Smooth muscle cell (in vitro differentiated cells): ENCODE measurements at regions not wholly inside any gene's neighbourhood (a gene's known extent, or its start where the extent isn't known, plus 50 kb on each side); places are given as distances from the start of the nearest gene placed in this dataset.

ENCODE experiments used
- DNase-seq: peaks from one replicate; lab custom pipeline; 2025; ENCODE audit not compliant: unreplicated experiment; lab: John Stamatoyannopoulos, UW
- H2AFZ ChIP-seq: fragments of 200-600 bp; sonication (generic); 2 replicates; pipeline ENCODE4 v1.6.0; 2016; ENCODE audit warnings: antibody characterized with exemption, low read depth, mild to moderate bottlenecking
- H3F3A ChIP-seq: fragments of 200-600 bp; sonication (generic); 2 replicates; pipeline ENCODE4 v1.6.0; 2017; ENCODE audit warnings: antibody characterized with exemption, low read depth
- H3K27ac ChIP-seq: fragments of 200-600 bp; sonication (generic); 2 replicates; pipeline ENCODE4 v1.5.1; 2016; ENCODE audit warnings: low read depth, mild to moderate bottlenecking
- H3K27me3 ChIP-seq: fragments of 200-600 bp; sonication (generic); 2 replicates; pipeline ENCODE4 v1.6.1; 2016; ENCODE audit warnings: low read depth, mild to moderate bottlenecking
- H3K36me3 ChIP-seq: fragments of 200-600 bp; sonication (generic); 2 replicates; pipeline ENCODE4 v1.5.1; 2016; ENCODE audit warnings: low read depth
- H3K4me1 ChIP-seq: fragments of 200-600 bp; sonication (generic); 2 replicates; pipeline ENCODE4 v1.5.1; 2016; ENCODE audit warnings: low read depth
- H3K4me2 ChIP-seq: fragments of 200-600 bp; sonication (generic); 2 replicates; pipeline ENCODE4 v1.6.0; 2016; ENCODE audit warnings: mild to moderate bottlenecking
- H3K4me3 ChIP-seq: fragments of 200-600 bp; sonication (generic); 2 replicates; pipeline ENCODE4 v1.5.1; 2016; ENCODE audit warnings: mild to moderate bottlenecking
- H3K79me2 ChIP-seq: fragments of 200-600 bp; sonication (generic); 2 replicates; pipeline ENCODE4 v1.6.0; 2016; ENCODE audit warnings: low read depth, mild to moderate bottlenecking
- H3K9ac ChIP-seq: fragments of 200-600 bp; sonication (generic); 2 replicates; pipeline ENCODE4 v1.6.0; 2016; ENCODE audit warnings: low read depth
- H3K9me3 ChIP-seq: fragments of 200-600 bp; sonication (generic); replicated peaks from 2 replicates; pipeline ENCODE4 v1.5.1; 2016; ENCODE audit warnings: low read depth
- H4K20me1 ChIP-seq: fragments of 200-600 bp; sonication (generic); 2 replicates; pipeline ENCODE4 v1.6.0; 2016; ENCODE audit warnings: low read depth
- CTCF ChIP-seq: fragments of 200-600 bp; sonication (generic); IDR thresholded peaks from 2 replicates; pipeline ENCODE4 v1.5.1; 2017; ENCODE audit warnings: borderline replicate concordance, mild to moderate bottlenecking, antibody characterized with exemption; ENCODE audit not compliant: insufficient read depth, poor library complexity, severe bottlenecking
- WGBS: methylation state at CpG from one replicate; pipeline ENCODE4 v1.1.7; 2016; ENCODE audit warnings: low lambda C conversion rate; 5-methylcytosine and 5-hydroxymethylcytosine counted together

GRCh38 chr5:109519416-109519815 is 109.6 kb upstream of the PJA2 start:
- Histone ChIP-seq H3K4me3 (no peak overlapping the region), H2AFZ (no peak overlapping the region), H3K36me3 (no peaks in the 10 kb centered on the region), H3K27ac (no peak overlapping the region), H3K4me2 (no peak overlapping the region), H3K9ac (no peak overlapping the region), H3K9me3 (no peaks in the 10 kb centered on the region), H4K20me1 (no peaks in the 10 kb centered on the region), H3K4me1 (no peaks in the 10 kb centered on the region), H3K79me2 (no peaks in the 10 kb centered on the region), H3F3A (no peaks in the 10 kb centered on the region), H3K27me3 (no peaks in the 10 kb centered on the region)
- WGBS = 99% methylated on average over 3 of the region's 3 CpGs
- no peak for TF ChIP-seq CTCF
- no peak for DNase-seq

GRCh38 chr5:109516390-109516789 is 106.6 kb upstream of the PJA2 start:
- no peaks in the 10 kb centered on the region for H3K36me3 ChIP-seq
- H3K79me2 ChIP-seq = no peaks in the 10 kb centered on the region
- peak overlapping the region; percentile 19 for H3K27ac ChIP-seq
- H2AFZ ChIP-seq = peak overlapping the region; percentile 70
- no peaks in the 10 kb centered on the region for H4K20me1 ChIP-seq
- no peak overlapping the region for H3K4me3 ChIP-seq
- no peaks in the 10 kb centered on the region for H3K4me1 ChIP-seq
- no peak for DNase-seq
- H3K9me3 ChIP-seq = no peaks in the 10 kb centered on the region
- H3K4me2 ChIP-seq = peak overlapping the region; percentile 59
- no peak overlapping the region for H3K9ac ChIP-seq
- no peaks in the 10 kb centered on the region for H3F3A ChIP-seq
- 50% methylated on average over 2 of the region's 2 CpGs for WGBS
- H3K27me3 ChIP-seq = no peaks in the 10 kb centered on the region
- TF ChIP-seq CTCF = no peak

GRCh38 chr5:109511980-109512734 is 102.4 kb upstream of the PJA2 start:
- Histone ChIP-seq H3K36me3 (no peaks in the 10 kb centered on the region), H3K9me3 (no peaks in the 10 kb centered on the region), H3K27me3 (no peaks in the 10 kb centered on the region), H3K79me2 (no peaks in the 10 kb centered on the region), H4K20me1 (no peaks in the 10 kb centered on the region), H3K4me1 (no peaks in the 10 kb centered on the region), H3K4me3 (no peak overlapping the region), H3K9ac (no peak overlapping the region), H3K27ac (no peak overlapping the region), H2AFZ (no peak overlapping the region), H3K4me2 (no peak overlapping the region), H3F3A (no peaks in the 10 kb centered on the region)
- no peak for DNase-seq
- 89% methylated on average over 8 of the region's 8 CpGs for WGBS
- TF ChIP-seq CTCF = no peak

- TF ChIP-seq CTCF = no peak
- Histone ChIP-seq H3K9ac (no peak overlapping the region), H2AFZ (no peak overlapping the region), H3K4me3 (no peak overlapping the region), H3K27me3 (no peaks in the 10 kb centered on the region), H3K9me3 (no peaks in the 10 kb centered on the region), H3K79me2 (no peaks in the 10 kb centered on the region), H4K20me1 (no peaks in the 10 kb centered on the region), H3F3A (no peaks in the 10 kb centered on the region), H3K36me3 (no peaks in the 10 kb centered on the region), H3K4me2 (no peak overlapping the region), H3K27ac (no peak overlapping the region), H3K4me1 (no peaks in the 10 kb centered on the region)
- no peak for DNase-seq
- WGBS = 100% methylated on average over 1 of the region's 1 CpG
These were observed 96.8 kb upstream of the PJA2 start for GRCh38 chr5:109506556-109506955.
